ENCODE measurements at regions not wholly inside any gene's neighbourhood (a gene's known extent, or its start where the extent isn't known, plus 50 kb on each side); places are given as distances from the start of the nearest gene placed in this dataset.

- Histone ChIP-seq H3K27ac (ENCODE audit: low read length) (no peak overlapping the region), H3K9ac (ENCODE audit: low read length) (no peak overlapping the region), H4K20me1 (ENCODE audit: insufficient read depth, low read length) (no peaks in the 10 kb centered on the region), H2AFZ (ENCODE audit: low read length) (no peak overlapping the region), H3K27me3 (replicated peaks; ENCODE audit: insufficient read depth, low read length) (peaks cover 72% of the 10 kb centered on the region), H3K4me1 (ENCODE audit: low read length) (no peaks in the 10 kb centered on the region), H3K9me2 (replicated peaks; ENCODE audit: insufficient read depth, low read length) (no peaks in the 10 kb centered on the region), H3K79me2 (ENCODE audit: low read length) (no peaks in the 10 kb centered on the region), H3K36me3 (replicated peaks; ENCODE audit: insufficient read depth, low read length) (no peaks in the 10 kb centered on the region), H3K9me3 (replicated peaks; ENCODE audit: insufficient read depth, low read length) (no peaks in the 10 kb centered on the region), H3K4me3 (ENCODE audit: low read length) (no peak overlapping the region), H3K4me2 (ENCODE audit: low read depth, low read length) (no peak overlapping the region), H3F3A (ENCODE audit: insufficient read depth, low read length) (no peaks in the 10 kb centered on the region)
- TF ChIP-seq CTCF (IDR thresholded peaks at IDR 0.05; ENCODE audit: low read length) (no peak), EZH2phosphoT487 (IDR thresholded peaks at IDR 0.05; ENCODE audit: low read length) (no peak), EZH2 (optimal IDR thresholded peaks at IDR 0.05; ENCODE audit: low read depth, low read length) (no peak)
- no peak for DNase-seq
Observed at GRCh38 chr22:49063545-49063890, 764.2 kb downstream of the BRD1 start.

- Histone ChIP-seq H3K4me3 (ENCODE audit: low read length) (no peak overlapping the region), H3K9me3 (replicated peaks; ENCODE audit: insufficient read depth, low read length) (no peaks in the 10 kb centered on the region), H3K27ac (ENCODE audit: low read length) (no peak overlapping the region), H3F3A (ENCODE audit: insufficient read depth, low read length) (no peaks in the 10 kb centered on the region), H3K9me2 (replicated peaks; ENCODE audit: insufficient read depth, low read length) (no peaks in the 10 kb centered on the region), H3K36me3 (replicated peaks; ENCODE audit: insufficient read depth, low read length) (no peaks in the 10 kb centered on the region), H3K4me2 (ENCODE audit: low read depth, low read length) (no peak overlapping the region), H2AFZ (ENCODE audit: low read length) (no peak overlapping the region), H4K20me1 (ENCODE audit: insufficient read depth, low read length) (no peaks in the 10 kb centered on the region), H3K9ac (ENCODE audit: low read length) (no peak overlapping the region), H3K4me1 (ENCODE audit: low read length) (no peaks in the 10 kb centered on the region), H3K79me2 (ENCODE audit: low read length) (no peaks in the 10 kb centered on the region), H3K27me3 (replicated peaks; ENCODE audit: insufficient read depth, low read length) (peaks cover 76% of the 10 kb centered on the region)
- no peak for DNase-seq
- TF ChIP-seq CTCF (IDR thresholded peaks at IDR 0.05; ENCODE audit: low read length) (no peak), EZH2phosphoT487 (IDR thresholded peaks at IDR 0.05; ENCODE audit: low read length) (no peak), EZH2 (optimal IDR thresholded peaks at IDR 0.05; ENCODE audit: low read depth, low read length) (no peak)
Observed at GRCh38 chr22:49062802-49063544, 764.7 kb downstream of the BRD1 start.

GRCh38 chr22:49062155-49062801, 765.4 kb downstream of the BRD1 start:
- Histone ChIP-seq H3K9me3 (replicated peaks; ENCODE audit: insufficient read depth, low read length) (no peaks in the 10 kb centered on the region), H3K4me1 (ENCODE audit: low read length) (no peaks in the 10 kb centered on the region), H3K27ac (ENCODE audit: low read length) (no peak overlapping the region), H3K4me3 (ENCODE audit: low read length) (no peak overlapping the region), H3K9me2 (replicated peaks; ENCODE audit: insufficient read depth, low read length) (no peaks in the 10 kb centered on the region), H2AFZ (ENCODE audit: low read length) (no peak overlapping the region), H4K20me1 (ENCODE audit: insufficient read depth, low read length) (no peaks in the 10 kb centered on the region), H3K9ac (ENCODE audit: low read length) (no peak overlapping the region), H3K27me3 (replicated peaks; ENCODE audit: insufficient read depth, low read length) (peaks cover 74% of the 10 kb centered on the region), H3K36me3 (replicated peaks; ENCODE audit: insufficient read depth, low read length) (no peaks in the 10 kb centered on the region), H3F3A (ENCODE audit: insufficient read depth, low read length) (no peaks in the 10 kb centered on the region), H3K4me2 (ENCODE audit: low read depth, low read length) (no peak overlapping the region), H3K79me2 (ENCODE audit: low read length) (no peaks in the 10 kb centered on the region)
- TF ChIP-seq CTCF (IDR thresholded peaks at IDR 0.05; ENCODE audit: low read length) (no peak), EZH2 (optimal IDR thresholded peaks at IDR 0.05; ENCODE audit: low read depth, low read length) (no peak), EZH2phosphoT487 (IDR thresholded peaks at IDR 0.05; ENCODE audit: low read length) (no peak)
- DNase-seq, result no peak

All from MM.1S (cell line).